ENCODE measurements at regions not wholly inside any gene's neighbourhood (a gene's known extent, or its start where the extent isn't known, plus 50 kb on each side); places are given as distances from the start of the nearest gene placed in this dataset.

DNA sequence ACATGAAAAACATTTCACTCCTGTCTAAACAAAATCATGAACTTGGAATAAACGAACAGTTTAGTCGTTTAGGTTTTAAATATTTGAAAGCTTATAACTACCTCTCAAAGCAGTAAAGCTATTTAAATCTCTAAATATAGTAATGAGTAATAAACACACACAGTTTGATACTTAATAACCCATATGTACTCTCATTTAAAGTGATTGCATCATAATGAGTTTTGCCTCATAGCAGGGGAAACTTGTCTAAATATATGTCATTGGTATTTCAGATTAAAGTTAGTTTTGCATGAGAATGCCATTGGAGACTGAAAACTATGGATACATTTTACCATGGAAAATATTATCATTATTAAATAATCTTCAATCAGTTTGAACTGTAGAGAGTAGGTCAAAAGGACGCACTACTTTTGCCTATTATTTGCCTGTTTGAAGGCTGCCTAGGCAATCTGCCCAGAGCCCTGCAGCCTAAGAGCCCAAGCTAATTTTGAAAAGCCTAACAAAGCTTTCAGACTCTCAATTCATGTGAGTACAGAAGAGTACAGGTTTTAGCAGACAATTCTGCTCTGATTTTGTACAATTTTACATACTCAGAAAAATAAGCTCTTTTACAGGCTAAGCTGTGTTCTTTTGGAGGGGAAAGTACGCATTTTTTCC lies 632.8 kb downstream of the HACE1 start:
- TF ChIP-seq EZH2 (IDR thresholded peaks at IDR 0.05; ENCODE audit: borderline replicate concordance, low read depth, low read length, severe bottlenecking): no peak
- TF ChIP-seq, protein P1, sequence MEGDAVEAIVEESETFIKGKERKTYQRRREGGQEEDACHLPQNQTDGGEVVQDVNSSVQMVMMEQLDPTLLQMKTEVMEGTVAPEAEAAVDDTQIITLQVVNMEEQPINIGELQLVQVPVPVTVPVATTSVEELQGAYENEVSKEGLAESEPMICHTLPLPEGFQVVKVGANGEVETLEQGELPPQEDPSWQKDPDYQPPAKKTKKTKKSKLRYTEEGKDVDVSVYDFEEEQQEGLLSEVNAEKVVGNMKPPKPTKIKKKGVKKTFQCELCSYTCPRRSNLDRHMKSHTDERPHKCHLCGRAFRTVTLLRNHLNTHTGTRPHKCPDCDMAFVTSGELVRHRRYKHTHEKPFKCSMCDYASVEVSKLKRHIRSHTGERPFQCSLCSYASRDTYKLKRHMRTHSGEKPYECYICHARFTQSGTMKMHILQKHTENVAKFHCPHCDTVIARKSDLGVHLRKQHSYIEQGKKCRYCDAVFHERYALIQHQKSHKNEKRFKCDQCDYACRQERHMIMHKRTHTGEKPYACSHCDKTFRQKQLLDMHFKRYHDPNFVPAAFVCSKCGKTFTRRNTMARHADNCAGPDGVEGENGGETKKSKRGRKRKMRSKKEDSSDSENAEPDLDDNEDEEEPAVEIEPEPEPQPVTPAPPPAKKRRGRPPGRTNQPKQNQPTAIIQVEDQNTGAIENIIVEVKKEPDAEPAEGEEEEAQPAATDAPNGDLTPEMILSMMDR (IDR thresholded peaks at IDR 0.05; ENCODE audit: extremely low read depth in 1 of 2, insufficient read depth in 1 of 2, low read depth in 1 of 2, low read length in 2 of 2): no peak
- TF ChIP-seq, protein P2, sequence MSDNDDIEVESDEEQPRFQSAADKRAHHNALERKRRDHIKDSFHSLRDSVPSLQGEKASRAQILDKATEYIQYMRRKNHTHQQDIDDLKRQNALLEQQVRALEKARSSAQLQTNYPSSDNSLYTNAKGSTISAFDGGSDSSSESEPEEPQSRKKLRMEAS (IDR thresholded peaks at IDR 0.05; ENCODE audit: insufficient read depth, insufficient read length): no peak
- TF ChIP-seq POLR2AphosphoS5 (IDR thresholded peaks at IDR 0.05; ENCODE audit: insufficient read depth, low read depth, low read length): no peak
- no peak for TF ChIP-seq POLR2A (IDR thresholded peaks at IDR 0.05; ENCODE audit: low read depth, low read length)

Data from endothelial cell of umbilical vein (primary cell).